ENCODE measurements at regions not wholly inside any gene's neighbourhood (a gene's known extent, or its start where the extent isn't known, plus 50 kb on each side); places are given as distances from the start of the nearest gene placed in this dataset.

DNA sequence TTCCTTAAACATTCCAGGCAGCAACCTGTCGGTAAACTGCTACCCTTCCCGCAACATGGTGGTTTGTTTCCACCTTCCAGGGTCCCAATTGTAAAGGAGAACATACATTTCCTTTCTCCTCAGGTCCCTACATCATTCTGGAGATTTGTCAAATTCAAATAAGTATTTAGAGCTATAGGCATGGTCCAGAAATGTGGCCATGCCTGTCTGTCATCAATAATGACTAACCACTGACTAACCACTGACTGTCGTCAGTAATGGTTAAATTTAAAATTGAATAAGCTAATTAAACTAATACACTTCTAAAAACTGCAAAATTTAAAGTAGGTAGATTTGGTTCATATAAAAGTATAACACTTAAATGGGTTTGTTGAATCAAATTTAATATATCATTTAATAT, 984.0 kb upstream of the SLC39A10 start:
- H3K27ac ChIP-seq (ENCODE audit: control insufficient read depth, insufficient read depth): no peak overlapping the region
- no peak overlapping the region for H2AFZ ChIP-seq (ENCODE audit: control insufficient read depth, low read depth, low read length)
- in situ Hi-C loops (cut with MboI): no loop called here
- H3K4me1 ChIP-seq (ENCODE audit: control insufficient read depth, insufficient read depth, low read length): no peaks in the 10 kb centered on the region
- no peak for FAIRE-seq
- no peaks in the 10 kb centered on the region for H4K20me1 ChIP-seq (ENCODE audit: control insufficient read depth, insufficient read depth)
- BruUV-seq (replicated peaks): no TSS peak
- no peak for DNase-seq (ENCODE audit: low read depth, low spot score)
- no peak overlapping the region for H3K9ac ChIP-seq (ENCODE audit: control insufficient read depth, insufficient read depth, low read length)
- ATAC-seq: no peak
- H3K9me3 ChIP-seq (replicated peaks; ENCODE audit: control insufficient read depth, insufficient read depth, low read length): no peaks in the 10 kb centered on the region
- no peak for TF ChIP-seq SMAD5 (IDR thresholded peaks at IDR 0.05; ENCODE audit: low read depth)
- no peak for TF ChIP-seq YY1 (IDR thresholded peaks at IDR 0.05; ENCODE audit: low read depth, low read length)
- TF ChIP-seq, protein P1, sequence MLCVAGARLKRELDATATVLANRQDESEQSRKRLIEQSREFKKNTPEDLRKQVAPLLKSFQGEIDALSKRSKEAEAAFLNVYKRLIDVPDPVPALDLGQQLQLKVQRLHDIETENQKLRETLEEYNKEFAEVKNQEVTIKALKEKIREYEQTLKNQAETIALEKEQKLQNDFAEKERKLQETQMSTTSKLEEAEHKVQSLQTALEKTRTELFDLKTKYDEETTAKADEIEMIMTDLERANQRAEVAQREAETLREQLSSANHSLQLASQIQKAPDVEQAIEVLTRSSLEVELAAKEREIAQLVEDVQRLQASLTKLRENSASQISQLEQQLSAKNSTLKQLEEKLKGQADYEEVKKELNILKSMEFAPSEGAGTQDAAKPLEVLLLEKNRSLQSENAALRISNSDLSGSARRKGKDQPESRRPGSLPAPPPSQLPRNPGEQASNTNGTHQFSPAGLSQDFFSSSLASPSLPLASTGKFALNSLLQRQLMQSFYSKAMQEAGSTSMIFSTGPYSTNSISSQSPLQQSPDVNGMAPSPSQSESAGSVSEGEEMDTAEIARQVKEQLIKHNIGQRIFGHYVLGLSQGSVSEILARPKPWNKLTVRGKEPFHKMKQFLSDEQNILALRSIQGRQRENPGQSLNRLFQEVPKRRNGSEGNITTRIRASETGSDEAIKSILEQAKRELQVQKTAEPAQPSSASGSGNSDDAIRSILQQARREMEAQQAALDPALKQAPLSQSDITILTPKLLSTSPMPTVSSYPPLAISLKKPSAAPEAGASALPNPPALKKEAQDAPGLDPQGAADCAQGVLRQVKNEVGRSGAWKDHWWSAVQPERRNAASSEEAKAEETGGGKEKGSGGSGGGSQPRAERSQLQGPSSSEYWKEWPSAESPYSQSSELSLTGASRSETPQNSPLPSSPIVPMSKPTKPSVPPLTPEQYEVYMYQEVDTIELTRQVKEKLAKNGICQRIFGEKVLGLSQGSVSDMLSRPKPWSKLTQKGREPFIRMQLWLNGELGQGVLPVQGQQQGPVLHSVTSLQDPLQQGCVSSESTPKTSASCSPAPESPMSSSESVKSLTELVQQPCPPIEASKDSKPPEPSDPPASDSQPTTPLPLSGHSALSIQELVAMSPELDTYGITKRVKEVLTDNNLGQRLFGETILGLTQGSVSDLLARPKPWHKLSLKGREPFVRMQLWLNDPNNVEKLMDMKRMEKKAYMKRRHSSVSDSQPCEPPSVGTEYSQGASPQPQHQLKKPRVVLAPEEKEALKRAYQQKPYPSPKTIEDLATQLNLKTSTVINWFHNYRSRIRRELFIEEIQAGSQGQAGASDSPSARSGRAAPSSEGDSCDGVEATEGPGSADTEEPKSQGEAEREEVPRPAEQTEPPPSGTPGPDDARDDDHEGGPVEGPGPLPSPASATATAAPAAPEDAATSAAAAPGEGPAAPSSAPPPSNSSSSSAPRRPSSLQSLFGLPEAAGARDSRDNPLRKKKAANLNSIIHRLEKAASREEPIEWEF (IDR thresholded peaks at IDR 0.05; ENCODE audit: insufficient replicate concordance, low read depth, low read length): no peak
- no peak for TF ChIP-seq CHD4 (IDR thresholded peaks at IDR 0.05)
- TF ChIP-seq, protein P2, sequence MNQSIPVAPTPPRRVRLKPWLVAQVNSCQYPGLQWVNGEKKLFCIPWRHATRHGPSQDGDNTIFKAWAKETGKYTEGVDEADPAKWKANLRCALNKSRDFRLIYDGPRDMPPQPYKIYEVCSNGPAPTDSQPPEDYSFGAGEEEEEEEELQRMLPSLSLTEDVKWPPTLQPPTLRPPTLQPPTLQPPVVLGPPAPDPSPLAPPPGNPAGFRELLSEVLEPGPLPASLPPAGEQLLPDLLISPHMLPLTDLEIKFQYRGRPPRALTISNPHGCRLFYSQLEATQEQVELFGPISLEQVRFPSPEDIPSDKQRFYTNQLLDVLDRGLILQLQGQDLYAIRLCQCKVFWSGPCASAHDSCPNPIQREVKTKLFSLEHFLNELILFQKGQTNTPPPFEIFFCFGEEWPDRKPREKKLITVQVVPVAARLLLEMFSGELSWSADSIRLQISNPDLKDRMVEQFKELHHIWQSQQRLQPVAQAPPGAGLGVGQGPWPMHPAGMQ (IDR thresholded peaks at IDR 0.05; ENCODE audit: borderline replicate concordance): no peak
- TF ChIP-seq ZNF384 (IDR thresholded peaks at IDR 0.05; ENCODE audit: borderline replicate concordance, low read depth, low read length): no peak
- TF ChIP-seq, protein P3, sequence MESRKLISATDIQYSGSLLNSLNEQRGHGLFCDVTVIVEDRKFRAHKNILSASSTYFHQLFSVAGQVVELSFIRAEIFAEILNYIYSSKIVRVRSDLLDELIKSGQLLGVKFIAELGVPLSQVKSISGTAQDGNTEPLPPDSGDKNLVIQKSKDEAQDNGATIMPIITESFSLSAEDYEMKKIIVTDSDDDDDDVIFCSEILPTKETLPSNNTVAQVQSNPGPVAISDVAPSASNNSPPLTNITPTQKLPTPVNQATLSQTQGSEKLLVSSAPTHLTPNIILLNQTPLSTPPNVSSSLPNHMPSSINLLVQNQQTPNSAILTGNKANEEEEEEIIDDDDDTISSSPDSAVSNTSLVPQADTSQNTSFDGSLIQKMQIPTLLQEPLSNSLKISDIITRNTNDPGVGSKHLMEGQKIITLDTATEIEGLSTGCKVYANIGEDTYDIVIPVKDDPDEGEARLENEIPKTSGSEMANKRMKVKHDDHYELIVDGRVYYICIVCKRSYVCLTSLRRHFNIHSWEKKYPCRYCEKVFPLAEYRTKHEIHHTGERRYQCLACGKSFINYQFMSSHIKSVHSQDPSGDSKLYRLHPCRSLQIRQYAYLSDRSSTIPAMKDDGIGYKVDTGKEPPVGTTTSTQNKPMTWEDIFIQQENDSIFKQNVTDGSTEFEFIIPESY (IDR thresholded peaks at IDR 0.05): no peak
- no peak for TF ChIP-seq YBX1 (IDR thresholded peaks at IDR 0.05)
- ChIA-PET RAD21 (ENCODE audit: unreplicated experiment) (interaction anchor here (0.6 kb wide), 1 partner anchor 1418 kb away, joined by 3 read pairs; no protein-coding TSS in a partner anchor), POLR2A (no interaction called here), SMC1A (ENCODE audit: uncharacterized antibody, unreplicated experiment) (interaction anchor here (0.6 kb wide), 1 partner anchor 9 kb away, joined by 3 read pairs; no protein-coding TSS in a partner anchor), CTCF (interaction anchor here (1.3 kb wide), 1 partner anchor 194 kb away, joined by 3 read pairs; no protein-coding TSS in a partner anchor)
- H3K4me3 ChIP-seq: no peak overlapping the region
- H3K36me3 ChIP-seq (ENCODE audit: control insufficient read depth in 2 of 2, insufficient read depth in 2 of 2, low read length in 1 of 2): no peaks in the 10 kb centered on the region
- intact Hi-C loops (cut with micrococcal nuclease; ENCODE audit: unreplicated experiment): no loop called here
- no peaks in the 10 kb centered on the region for H3K79me2 ChIP-seq (ENCODE audit: control insufficient read depth, insufficient read depth, low read length)
- WGBS (ENCODE audit: insufficient coverage, insufficient replicate concordance, low lambda C conversion rate, missing lambda C conversion rate): 45% methylated on average over 3 of the region's 3 CpGs
- no peak overlapping the region for H3K4me2 ChIP-seq (ENCODE audit: control insufficient read depth, insufficient read depth)
- H3K27me3 ChIP-seq (replicated peaks in 1 of 2; ENCODE audit: control insufficient read depth in 2 of 2, insufficient read depth in 2 of 2, low read length in 1 of 2): no peaks in the 10 kb centered on the region

All from GM12878 (cell line).